ENCODE measurements at regions not wholly inside any gene's neighbourhood (a gene's known extent, or its start where the extent isn't known, plus 50 kb on each side); places are given as distances from the start of the nearest gene placed in this dataset.
"Not testable (repeated sequence)": the region's sequence is repeated elsewhere in the genome, so short reads cannot be mapped to it uniquely, and the experiment has no call there.

DNA sequence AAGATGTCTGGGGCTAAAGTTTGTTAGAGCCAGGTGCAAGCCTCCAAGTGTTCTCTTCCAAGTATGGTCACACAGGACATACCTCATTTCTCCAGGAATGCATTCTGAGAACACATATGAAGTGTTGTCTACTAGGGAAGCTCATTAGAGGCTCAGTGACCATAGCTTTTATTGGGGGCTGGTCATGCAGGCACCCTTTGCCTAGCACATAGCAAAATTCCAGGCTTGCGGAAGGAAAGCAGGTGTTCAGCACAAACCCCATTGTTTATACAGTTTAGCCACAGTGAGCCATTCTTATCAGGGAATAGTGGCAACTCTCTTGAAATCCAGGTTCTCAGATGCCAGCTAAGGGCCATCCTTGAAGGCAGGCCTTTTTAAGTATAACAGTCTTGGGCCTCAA lies 112.1 kb upstream of the XIST start:
- DNase-seq (no peak), ATAC-seq (no peak)
- no peaks in the 10 kb centered on the region for H3K9me3 ChIP-seq
- no peak for TF ChIP-seq POLR2A (IDR thresholded peaks at IDR 0.05)
- TF ChIP-seq, protein P1, sequence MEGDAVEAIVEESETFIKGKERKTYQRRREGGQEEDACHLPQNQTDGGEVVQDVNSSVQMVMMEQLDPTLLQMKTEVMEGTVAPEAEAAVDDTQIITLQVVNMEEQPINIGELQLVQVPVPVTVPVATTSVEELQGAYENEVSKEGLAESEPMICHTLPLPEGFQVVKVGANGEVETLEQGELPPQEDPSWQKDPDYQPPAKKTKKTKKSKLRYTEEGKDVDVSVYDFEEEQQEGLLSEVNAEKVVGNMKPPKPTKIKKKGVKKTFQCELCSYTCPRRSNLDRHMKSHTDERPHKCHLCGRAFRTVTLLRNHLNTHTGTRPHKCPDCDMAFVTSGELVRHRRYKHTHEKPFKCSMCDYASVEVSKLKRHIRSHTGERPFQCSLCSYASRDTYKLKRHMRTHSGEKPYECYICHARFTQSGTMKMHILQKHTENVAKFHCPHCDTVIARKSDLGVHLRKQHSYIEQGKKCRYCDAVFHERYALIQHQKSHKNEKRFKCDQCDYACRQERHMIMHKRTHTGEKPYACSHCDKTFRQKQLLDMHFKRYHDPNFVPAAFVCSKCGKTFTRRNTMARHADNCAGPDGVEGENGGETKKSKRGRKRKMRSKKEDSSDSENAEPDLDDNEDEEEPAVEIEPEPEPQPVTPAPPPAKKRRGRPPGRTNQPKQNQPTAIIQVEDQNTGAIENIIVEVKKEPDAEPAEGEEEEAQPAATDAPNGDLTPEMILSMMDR (IDR thresholded peaks at IDR 0.05 in 4 of 5, conservative IDR thresholded peaks at IDR 0.05 in 1 of 5), result no peak
- no peak overlapping the region for H3K4me3 ChIP-seq
- no peaks in the 10 kb centered on the region for H3K27me3 ChIP-seq
- in situ Hi-C loops (cut with MboI; ENCODE audit: low sequenced_read_pairs in 4 of 4), result no loop called here
- H3K36me3 ChIP-seq, result no peaks in the 10 kb centered on the region
- intact Hi-C loops (cut with DNase I; ENCODE audit: low total_unique reads), result loop anchor here (5.0 kb wide), 1 partner anchor 328 kb away; no protein-coding TSS in a partner anchor
- peaks cover 0 to 37% of the 10 kb centered on the region in 2 donors for H3K4me1 ChIP-seq
- H3K27ac ChIP-seq, result peak overlapping the region; percentile 76 to 86 (median 80)

DNA sequence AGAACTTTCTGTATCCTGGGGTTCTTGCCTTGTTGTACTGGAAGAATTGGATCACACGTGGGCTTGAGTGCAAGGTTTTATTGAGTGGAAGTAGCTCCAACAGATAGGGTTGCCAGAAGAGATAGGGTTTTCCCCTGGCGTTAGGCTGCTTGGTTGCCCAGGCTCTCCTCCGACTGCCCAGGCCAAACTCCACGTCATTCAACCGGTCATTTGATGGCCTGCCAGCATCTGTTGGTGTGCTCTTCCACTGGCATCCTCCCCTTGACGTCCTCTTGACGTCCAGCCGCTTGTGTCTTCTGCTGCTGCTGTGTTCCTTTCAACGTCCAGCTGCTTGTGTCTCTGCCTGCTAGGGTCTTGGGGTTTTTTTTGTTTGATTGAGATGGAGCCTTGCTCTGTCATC lies 111.2 kb upstream of the XIST start:
- in situ Hi-C loops (cut with MboI; ENCODE audit: low sequenced_read_pairs in 4 of 4), result no loop called here
- no peak overlapping the region for H3K4me3 ChIP-seq
- ATAC-seq (peak; percentile 92 to 95), DNase-seq (peak; percentile 49 to 81)
- no peaks in the 10 kb centered on the region for H3K36me3 ChIP-seq
- no peaks in the 10 kb centered on the region for H3K27me3 ChIP-seq
- intact Hi-C loops (cut with DNase I; ENCODE audit: low total_unique reads), result loop anchor here (1.0 to 5.0 kb wide), 2 partner anchors 19 to 329 kb away; no protein-coding TSS in a partner anchor
- peak in 1 of 2 donors; percentile 15 for TF ChIP-seq POLR2A (IDR thresholded peaks at IDR 0.05)
- TF ChIP-seq, protein P1 (IDR thresholded peaks at IDR 0.05 in 4 of 5, conservative IDR thresholded peaks at IDR 0.05 in 1 of 5), result no peak
- H3K4me1 ChIP-seq, result peaks cover 0 to 37% of the 10 kb centered on the region in 2 donors
- peak overlapping the region; percentile 76 to 86 (median 80) for H3K27ac ChIP-seq
- H3K9me3 ChIP-seq, result no peaks in the 10 kb centered on the region

DNA sequence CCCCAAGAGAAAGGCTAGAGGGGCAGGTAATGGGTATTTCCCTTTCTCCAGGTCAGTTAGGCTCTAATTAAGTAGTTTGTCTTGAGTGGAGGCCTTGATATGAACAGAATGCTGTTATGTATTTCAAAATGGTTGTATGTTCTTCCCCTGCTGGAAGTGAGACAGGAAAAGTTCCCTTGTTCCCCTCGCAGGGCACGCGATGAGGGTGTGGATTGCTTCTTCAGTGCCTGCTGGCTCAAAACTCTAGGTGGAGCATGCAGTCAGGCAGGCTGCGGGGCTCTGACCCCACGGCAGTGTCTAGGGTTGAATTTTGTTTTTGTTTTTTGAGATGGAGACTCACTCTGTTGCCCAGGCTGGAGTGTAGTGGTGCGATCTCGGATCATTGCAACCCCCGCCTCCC lies 110.4 kb upstream of the XIST start:
- no peaks in the 10 kb centered on the region for H3K9me3 ChIP-seq

GRCh38 chrX:73961867-73962266 lies 109.4 kb upstream of the XIST start:
- H3K27me3 ChIP-seq; in situ Hi-C loops (cut with MboI; ENCODE audit: low sequenced_read_pairs in 4 of 4); H3K4me3 ChIP-seq; DNase-seq; ATAC-seq; H3K9me3 ChIP-seq; H3K36me3 ChIP-seq: not testable (repeated sequence)
- Histone ChIP-seq H3K27ac (peak overlapping the region in 1 of 4 donors; percentile 86), H3K4me1 (peaks cover 0 to 37% of the 10 kb centered on the region in 2 donors)
- intact Hi-C loops (cut with DNase I; ENCODE audit: low total_unique reads), result loop anchor here (5.0 kb wide), 1 partner anchor 330 kb away; no protein-coding TSS in a partner anchor

More for the DNA sequence above, 110.4 kb upstream of the XIST start:
- in situ Hi-C loops (cut with MboI; ENCODE audit: low sequenced_read_pairs in 4 of 4) (no loop called here), intact Hi-C loops (cut with DNase I; ENCODE audit: low total_unique reads) (loop anchor here (1.0 to 5.0 kb wide), 2 partner anchors 19 to 329 kb away; no protein-coding TSS in a partner anchor)
- Histone ChIP-seq H3K4me1 (peaks cover 0 to 37% of the 10 kb centered on the region in 2 donors), H3K36me3 (no peaks in the 10 kb centered on the region), H3K4me3 (no peak overlapping the region), H3K27me3 (no peaks in the 10 kb centered on the region), H3K27ac (peak overlapping the region; percentile 76 to 86 (median 80))
- TF ChIP-seq POLR2A (IDR thresholded peaks at IDR 0.05), result no peak
- TF ChIP-seq, protein P1 (IDR thresholded peaks at IDR 0.05 in 4 of 5, conservative IDR thresholded peaks at IDR 0.05 in 1 of 5), result no peak
- peak; percentile 52 to 53 for ATAC-seq
- peak in 1 of 2 donors; percentile 48 for DNase-seq

DNA sequence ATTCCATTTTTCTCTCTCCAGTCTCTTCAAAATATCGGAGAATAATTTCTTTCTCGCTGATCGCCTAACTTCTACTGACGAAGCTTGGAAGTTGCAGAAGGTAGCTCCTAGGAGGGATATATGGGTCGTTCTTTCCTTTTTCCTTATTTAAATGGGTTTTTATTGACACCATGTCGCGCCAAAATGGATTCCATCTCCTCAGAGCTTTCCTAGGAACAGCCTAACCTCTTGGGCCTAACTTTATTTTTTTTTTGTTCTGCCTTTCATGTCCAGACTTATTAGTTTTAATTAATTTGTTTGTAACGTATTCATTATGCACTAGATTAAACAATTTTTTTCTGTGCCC lies 92.0 kb upstream of the XIST start:
- Histone ChIP-seq H3K27me3 (no peaks in the 10 kb centered on the region), H3K36me3 (peaks cover 0 to 12% of the 10 kb centered on the region in 2 donors), H3K27ac (peak overlapping the region; percentile 78 to 91 (median 84)), H3K4me1 (peaks cover 0 to 27% of the 10 kb centered on the region in 2 donors), H3K4me3 (peak overlapping the region; percentile 67 to 85 (median 70)), H3K9me3 (no peaks in the 10 kb centered on the region)
- in situ Hi-C loops (cut with MboI; ENCODE audit: low sequenced_read_pairs in 4 of 4), result no loop called here
- intact Hi-C loops (cut with DNase I; ENCODE audit: low total_unique reads), result loop anchor here (1.0 to 5.0 kb wide), 3 partner anchors 19 to 90 kb away; no protein-coding TSS in a partner anchor
- DNase-seq (no peak), ATAC-seq (peak in 1 of 2 donors; percentile 49)
- TF ChIP-seq, protein P1 (IDR thresholded peaks at IDR 0.05 in 4 of 5, conservative IDR thresholded peaks at IDR 0.05 in 1 of 5), result no peak
- no peak for TF ChIP-seq POLR2A (IDR thresholded peaks at IDR 0.05)
